K562 (cell line): ENCODE measurements at regions not wholly inside any gene's neighbourhood (a gene's known extent, or its start where the extent isn't known, plus 50 kb on each side); places are given as distances from the start of the nearest gene placed in this dataset.

Source experiments
- HDAC1 ChIP-seq, 2 experiments: fragments of 450-650 bp; IDR thresholded peaks; 2 replicates each; pipeline ENCODE4 v1.6.1; 2016 to 2017; ENCODE audit warnings: inconsistent platforms in 1 of 2, mild to moderate bottlenecking in 1 of 2, moderate library complexity in 1 of 2
- HNRNPLL ChIP-seq: fragments of 200-400 bp; formaldehyde crosslinking; IDR thresholded peaks from 2 replicates; pipeline ENCODE4 v1.6.1; 2017; ENCODE audit warnings: low read length, low read depth, mild to moderate bottlenecking; ENCODE audit not compliant: poor library complexity, severe bottlenecking
- MED1 ChIP-seq: sonication (generic); formaldehyde crosslinking; IDR thresholded peaks from 2 replicates; pipeline ENCODE4 v1.8.1; 2023; ENCODE audit warnings: missing genetic modification reagents, borderline replicate concordance
- NEUROD1 ChIP-seq: fragments of 150-350 bp; IDR thresholded peaks from 2 replicates; pipeline ENCODE4 v1.6.1; 2014; ENCODE audit warnings: borderline replicate concordance, low read length, low read depth; ENCODE audit not compliant: partially characterized antibody
- NFXL1 ChIP-seq: fragments of 450-650 bp; formaldehyde crosslinking; IDR thresholded peaks from 2 replicates; pipeline ENCODE4 v1.4.0; 2021; ENCODE audit warnings: mild to moderate bottlenecking
- NR2C1 ChIP-seq, 2 experiments: fragments of 450-650 bp; IDR thresholded peaks; 2 replicates each; pipeline ENCODE4 v1.6.1; 2017; ENCODE audit warnings: mild to moderate bottlenecking in 2 of 2, antibody characterized with exemption in 1 of 2, inconsistent platforms in 1 of 2, missing compliant biosample characterization in 1 of 2, missing genetic modification characterization in 1 of 2
- POLR2A ChIP-seq: fragments of 450-650 bp; conservative IDR thresholded peaks from 2 replicates; pipeline ENCODE4 v1.6.1; 2016
- POLR2AphosphoS5 ChIP-seq: IDR thresholded peaks from 2 replicates; pipeline ENCODE4 v1.6.1; 2011; ENCODE audit warnings: mild to moderate bottlenecking, low read depth, low read length, moderate library complexity; ENCODE audit not compliant: control insufficient read depth, insufficient read depth
- SMC3 ChIP-seq: conservative IDR thresholded peaks from 2 replicates; pipeline ENCODE4 v1.6.1; 2011; ENCODE audit warnings: low read depth, low read length, improper control_type of control experiment; ENCODE audit not compliant: insufficient read depth
- ZNF699 ChIP-seq: fragments of 250-450 bp; sonication (Bioruptor Pico); IDR thresholded peaks from 2 replicates; pipeline ENCODE4 v1.8.0; 2021; ENCODE audit warnings: mild to moderate bottlenecking, moderate library complexity; ENCODE audit not compliant: insufficient replicate concordance
- TF ChIP-seq, protein P1 (sequence below): fragments of 450-650 bp; formaldehyde crosslinking; IDR thresholded peaks from 2 replicates; pipeline ENCODE4 v1.4.0; 2022; ENCODE audit warnings: missing genetic modification characterization
- TF ChIP-seq, protein P2 (sequence below), 2 experiments: fragments of 450-650 bp; formaldehyde crosslinking in 1 of 2; IDR thresholded peaks; 2 replicates each; pipeline versions ENCODE4 v1.4.0 to v1.6.1; 2014 to 2020; ENCODE audit warnings: mild to moderate bottlenecking in 2 of 2, borderline replicate concordance in 1 of 2, low read depth in 1 of 2
- TF ChIP-seq, protein P3 (sequence below): fragments of 450-650 bp; IDR thresholded peaks from 2 replicates; pipeline ENCODE4 v1.6.1; 2016; ENCODE audit warnings: low read depth
- TF ChIP-seq, protein P4 (sequence below): fragments of 200-800 bp; sonication (Bioruptor generic); IDR thresholded peaks from 2 replicates; pipeline ENCODE4 v1.6.1; 2017; ENCODE audit warnings: missing genetic modification characterization, missing compliant biosample characterization

DNA sequence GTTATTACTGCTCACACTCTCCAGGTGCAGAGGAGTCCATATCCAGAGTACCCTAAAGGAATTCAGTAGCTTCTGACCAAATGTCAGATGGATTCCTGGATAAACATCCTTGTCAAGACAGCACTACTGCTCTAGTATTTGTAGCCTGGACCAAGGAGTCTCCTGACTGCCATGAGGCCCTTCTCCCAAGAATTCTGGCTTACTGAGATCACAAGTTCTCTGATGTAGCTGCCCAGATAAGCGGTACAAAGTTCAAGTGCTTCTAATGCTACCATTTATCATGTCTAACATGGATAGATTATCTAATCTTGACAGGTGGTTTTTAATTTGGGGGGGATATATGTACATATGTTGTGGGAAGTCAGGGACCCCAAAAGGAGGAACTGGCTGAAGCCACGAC, 196.6 kb upstream of the HMCN1 start:
- TF ChIP-seq HNRNPLL (no peak), SMC3 (no peak), NR2C1 (IDR thresholded peaks at IDR 0.05) (no peak), NR2C1 (tag; IDR thresholded peaks at IDR 0.05) (no peak), POLR2AphosphoS5 (no peak), NEUROD1 (no peak), NFXL1 (CRISPR knock-in tag) (no peak), HDAC1 (IDR thresholded peaks at IDR 0.05) (no peak), MED1 (CRISPR knock-in tag) (no peak), POLR2A (no peak), ZNF699 (no peak)
- TF ChIP-seq, protein P1, sequence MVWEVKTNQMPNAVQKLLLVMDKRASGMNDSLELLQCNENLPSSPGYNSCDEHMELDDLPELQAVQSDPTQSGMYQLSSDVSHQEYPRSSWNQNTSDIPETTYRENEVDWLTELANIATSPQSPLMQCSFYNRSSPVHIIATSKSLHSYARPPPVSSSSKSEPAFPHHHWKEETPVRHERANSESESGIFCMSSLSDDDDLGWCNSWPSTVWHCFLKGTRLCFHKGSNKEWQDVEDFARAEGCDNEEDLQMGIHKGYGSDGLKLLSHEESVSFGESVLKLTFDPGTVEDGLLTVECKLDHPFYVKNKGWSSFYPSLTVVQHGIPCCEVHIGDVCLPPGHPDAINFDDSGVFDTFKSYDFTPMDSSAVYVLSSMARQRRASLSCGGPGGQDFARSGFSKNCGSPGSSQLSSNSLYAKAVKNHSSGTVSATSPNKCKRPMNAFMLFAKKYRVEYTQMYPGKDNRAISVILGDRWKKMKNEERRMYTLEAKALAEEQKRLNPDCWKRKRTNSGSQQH (CRISPR knock-in tag): no peak
- TF ChIP-seq, protein P2, sequence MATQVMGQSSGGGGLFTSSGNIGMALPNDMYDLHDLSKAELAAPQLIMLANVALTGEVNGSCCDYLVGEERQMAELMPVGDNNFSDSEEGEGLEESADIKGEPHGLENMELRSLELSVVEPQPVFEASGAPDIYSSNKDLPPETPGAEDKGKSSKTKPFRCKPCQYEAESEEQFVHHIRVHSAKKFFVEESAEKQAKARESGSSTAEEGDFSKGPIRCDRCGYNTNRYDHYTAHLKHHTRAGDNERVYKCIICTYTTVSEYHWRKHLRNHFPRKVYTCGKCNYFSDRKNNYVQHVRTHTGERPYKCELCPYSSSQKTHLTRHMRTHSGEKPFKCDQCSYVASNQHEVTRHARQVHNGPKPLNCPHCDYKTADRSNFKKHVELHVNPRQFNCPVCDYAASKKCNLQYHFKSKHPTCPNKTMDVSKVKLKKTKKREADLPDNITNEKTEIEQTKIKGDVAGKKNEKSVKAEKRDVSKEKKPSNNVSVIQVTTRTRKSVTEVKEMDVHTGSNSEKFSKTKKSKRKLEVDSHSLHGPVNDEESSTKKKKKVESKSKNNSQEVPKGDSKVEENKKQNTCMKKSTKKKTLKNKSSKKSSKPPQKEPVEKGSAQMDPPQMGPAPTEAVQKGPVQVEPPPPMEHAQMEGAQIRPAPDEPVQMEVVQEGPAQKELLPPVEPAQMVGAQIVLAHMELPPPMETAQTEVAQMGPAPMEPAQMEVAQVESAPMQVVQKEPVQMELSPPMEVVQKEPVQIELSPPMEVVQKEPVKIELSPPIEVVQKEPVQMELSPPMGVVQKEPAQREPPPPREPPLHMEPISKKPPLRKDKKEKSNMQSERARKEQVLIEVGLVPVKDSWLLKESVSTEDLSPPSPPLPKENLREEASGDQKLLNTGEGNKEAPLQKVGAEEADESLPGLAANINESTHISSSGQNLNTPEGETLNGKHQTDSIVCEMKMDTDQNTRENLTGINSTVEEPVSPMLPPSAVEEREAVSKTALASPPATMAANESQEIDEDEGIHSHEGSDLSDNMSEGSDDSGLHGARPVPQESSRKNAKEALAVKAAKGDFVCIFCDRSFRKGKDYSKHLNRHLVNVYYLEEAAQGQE (IDR thresholded peaks at IDR 0.05; ENCODE audit: borderline replicate concordance): no peak
- TF ChIP-seq, protein P2 (CRISPR knock-in tag; IDR thresholded peaks at IDR 0.05; ENCODE audit: low read depth): no peak
- TF ChIP-seq, protein P3, sequence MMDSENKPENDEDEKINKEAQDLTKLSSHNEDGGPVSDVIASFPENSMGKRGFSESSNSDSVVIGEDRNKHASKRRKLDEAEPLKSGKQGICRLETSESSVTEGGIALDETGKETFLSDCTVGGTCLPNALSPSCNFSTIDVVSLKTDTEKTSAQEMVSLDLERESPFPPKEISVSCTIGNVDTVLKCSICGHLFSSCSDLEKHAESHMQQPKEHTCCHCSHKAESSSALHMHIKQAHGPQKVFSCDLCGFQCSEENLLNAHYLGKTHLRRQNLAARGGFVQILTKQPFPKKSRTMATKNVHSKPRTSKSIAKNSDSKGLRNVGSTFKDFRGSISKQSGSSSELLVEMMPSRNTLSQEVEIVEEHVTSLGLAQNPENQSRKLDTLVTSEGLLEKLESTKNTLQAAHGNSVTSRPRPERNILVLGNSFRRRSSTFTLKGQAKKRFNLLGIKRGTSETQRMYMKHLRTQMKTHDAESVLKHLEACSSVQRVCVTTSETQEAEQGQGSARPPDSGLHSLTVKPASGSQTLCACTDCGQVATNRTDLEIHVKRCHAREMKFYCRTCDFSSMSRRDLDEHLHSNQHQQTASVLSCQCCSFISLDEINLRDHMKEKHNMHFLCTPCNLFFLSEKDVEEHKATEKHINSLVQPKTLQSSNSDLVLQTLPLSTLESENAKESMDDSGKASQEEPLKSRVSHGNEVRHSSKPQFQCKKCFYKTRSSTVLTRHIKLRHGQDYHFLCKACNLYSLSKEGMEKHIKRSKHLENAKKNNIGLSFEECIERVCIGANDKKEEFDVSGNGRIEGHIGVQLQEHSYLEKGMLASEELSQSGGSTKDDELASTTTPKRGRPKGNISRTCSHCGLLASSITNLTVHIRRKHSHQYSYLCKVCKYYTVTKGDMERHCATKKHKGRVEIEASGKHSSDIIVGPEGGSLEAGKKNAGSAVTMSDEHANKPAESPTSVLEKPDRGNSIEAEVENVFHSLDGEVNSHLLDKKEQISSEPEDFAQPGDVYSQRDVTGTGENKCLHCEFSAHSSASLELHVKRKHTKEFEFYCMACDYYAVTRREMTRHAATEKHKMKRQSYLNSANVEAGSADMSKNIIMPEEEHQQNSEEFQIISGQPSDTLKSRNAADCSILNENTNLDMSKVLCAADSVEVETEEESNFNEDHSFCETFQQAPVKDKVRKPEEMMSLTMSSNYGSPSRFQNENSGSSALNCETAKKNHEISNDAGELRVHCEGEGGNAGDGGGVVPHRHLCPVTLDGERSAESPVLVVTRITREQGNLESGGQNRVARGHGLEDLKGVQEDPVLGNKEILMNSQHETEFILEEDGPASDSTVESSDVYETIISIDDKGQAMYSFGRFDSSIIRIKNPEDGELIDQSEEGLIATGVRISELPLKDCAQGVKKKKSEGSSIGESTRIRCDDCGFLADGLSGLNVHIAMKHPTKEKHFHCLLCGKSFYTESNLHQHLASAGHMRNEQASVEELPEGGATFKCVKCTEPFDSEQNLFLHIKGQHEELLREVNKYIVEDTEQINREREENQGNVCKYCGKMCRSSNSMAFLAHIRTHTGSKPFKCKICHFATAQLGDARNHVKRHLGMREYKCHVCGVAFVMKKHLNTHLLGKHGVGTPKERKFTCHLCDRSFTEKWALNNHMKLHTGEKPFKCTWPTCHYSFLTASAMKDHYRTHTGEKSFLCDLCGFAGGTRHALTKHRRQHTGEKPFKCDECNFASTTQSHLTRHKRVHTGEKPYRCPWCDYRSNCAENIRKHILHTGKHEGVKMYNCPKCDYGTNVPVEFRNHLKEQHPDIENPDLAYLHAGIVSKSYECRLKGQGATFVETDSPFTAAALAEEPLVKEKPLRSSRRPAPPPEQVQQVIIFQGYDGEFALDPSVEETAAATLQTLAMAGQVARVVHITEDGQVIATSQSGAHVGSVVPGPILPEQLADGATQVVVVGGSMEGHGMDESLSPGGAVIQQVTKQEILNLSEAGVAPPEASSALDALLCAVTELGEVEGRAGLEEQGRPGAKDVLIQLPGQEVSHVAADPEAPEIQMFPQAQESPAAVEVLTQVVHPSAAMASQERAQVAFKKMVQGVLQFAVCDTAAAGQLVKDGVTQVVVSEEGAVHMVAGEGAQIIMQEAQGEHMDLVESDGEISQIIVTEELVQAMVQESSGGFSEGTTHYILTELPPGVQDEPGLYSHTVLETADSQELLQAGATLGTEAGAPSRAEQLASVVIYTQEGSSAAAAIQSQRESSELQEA: no peak
- TF ChIP-seq, protein P4, sequence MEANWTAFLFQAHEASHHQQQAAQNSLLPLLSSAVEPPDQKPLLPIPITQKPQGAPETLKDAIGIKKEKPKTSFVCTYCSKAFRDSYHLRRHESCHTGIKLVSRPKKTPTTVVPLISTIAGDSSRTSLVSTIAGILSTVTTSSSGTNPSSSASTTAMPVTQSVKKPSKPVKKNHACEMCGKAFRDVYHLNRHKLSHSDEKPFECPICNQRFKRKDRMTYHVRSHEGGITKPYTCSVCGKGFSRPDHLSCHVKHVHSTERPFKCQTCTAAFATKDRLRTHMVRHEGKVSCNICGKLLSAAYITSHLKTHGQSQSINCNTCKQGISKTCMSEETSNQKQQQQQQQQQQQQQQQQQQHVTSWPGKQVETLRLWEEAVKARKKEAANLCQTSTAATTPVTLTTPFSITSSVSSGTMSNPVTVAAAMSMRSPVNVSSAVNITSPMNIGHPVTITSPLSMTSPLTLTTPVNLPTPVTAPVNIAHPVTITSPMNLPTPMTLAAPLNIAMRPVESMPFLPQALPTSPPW: no peak
